GM18502 (cell line): ENCODE measurements at regions not wholly inside any gene's neighbourhood (a gene's known extent, or its start where the extent isn't known, plus 50 kb on each side); places are given as distances from the start of the nearest gene placed in this dataset.
"Not testable (repeated sequence)": the region's sequence is repeated elsewhere in the genome, so short reads cannot be mapped to it uniquely, and the experiment has no call there.

Experiments used
- ATAC-seq: cut with Tn5 transposase; IDR thresholded peaks from one replicate; pipeline ENCODE4 v1.9.1; 2021; ENCODE audit warnings: mild to moderate bottlenecking; ENCODE audit not compliant: unreplicated experiment, poor library complexity

GRCh38 chr3:99586701-99587100 is 51.7 kb upstream of the COL8A1 start:
- ATAC-seq: no peak

- ATAC-seq: no peak
Observed at GRCh38 chr3:99579965-99580364, 58.4 kb upstream of the COL8A1 start.

- no peak for ATAC-seq
Observed at GRCh38 chr3:99579246-99579645, 59.1 kb upstream of the COL8A1 start.

- ATAC-seq: no peak
Observed at GRCh38 chr3:99578339-99578970, 59.9 kb upstream of the COL8A1 start.

GRCh38 chr3:99576904-99577559 is 61.4 kb upstream of the COL8A1 start:
- ATAC-seq: no peak

GRCh38 chr3:99575683-99576082 is 62.7 kb upstream of the COL8A1 start:
- no peak for ATAC-seq

- ATAC-seq: no peak
Observed at GRCh38 chr3:99570061-99570460, 68.3 kb upstream of the COL8A1 start.

- no peak for ATAC-seq
Observed at GRCh38 chr3:99568663-99569335, 69.6 kb upstream of the COL8A1 start.

GRCh38 chr3:99565331-99565730 is 73.1 kb upstream of the COL8A1 start:
- no peak for ATAC-seq

GRCh38 chr3:99562990-99563607 is 75.3 kb upstream of the COL8A1 start:
- ATAC-seq: no peak

- ATAC-seq: no peak
Observed at GRCh38 chr3:99562138-99562537, 76.3 kb upstream of the COL8A1 start.

- ATAC-seq: no peak
Observed at GRCh38 chr3:99561056-99561455, 77.3 kb upstream of the COL8A1 start.

- no peak for ATAC-seq
Observed at GRCh38 chr3:99559196-99559595, 79.2 kb upstream of the COL8A1 start.

- ATAC-seq: not testable (repeated sequence)
Observed at GRCh38 chr3:99555885-99556284, 82.5 kb upstream of the COL8A1 start.

- no peak for ATAC-seq
Observed at GRCh38 chr3:99551520-99551919, 86.9 kb upstream of the COL8A1 start.

GRCh38 chr3:99549957-99550603 is 88.3 kb upstream of the COL8A1 start:
- no peak for ATAC-seq

GRCh38 chr3:99549220-99549619 is 89.2 kb upstream of the COL8A1 start:
- no peak for ATAC-seq

GRCh38 chr3:99548674-99549073 is 89.7 kb upstream of the COL8A1 start:
- no peak for ATAC-seq

- ATAC-seq: no peak
Observed at GRCh38 chr3:99545941-99546580, 92.3 kb upstream of the COL8A1 start.

- no peak for ATAC-seq
Observed at GRCh38 chr3:99544786-99545281, 93.6 kb upstream of the COL8A1 start.
